22Rv1 (cell line): ENCODE measurements at regions not wholly inside any gene's neighbourhood (a gene's known extent, or its start where the extent isn't known, plus 50 kb on each side); places are given as distances from the start of the nearest gene placed in this dataset.

Experiments
- CTCF ChIP-seq: fragments of 450-650 bp; IDR thresholded peaks from 2 replicates; pipeline ENCODE4 v1.5.1; 2017; ENCODE audit warnings: mild to moderate bottlenecking
- ZFX ChIP-seq: fragments of 450-650 bp; IDR thresholded peaks from 2 replicates; pipeline ENCODE4 v1.6.1; 2017; ENCODE audit warnings: antibody characterized with exemption, borderline replicate concordance

- TF ChIP-seq CTCF (no peak), ZFX (no peak)
Measured at GRCh38 chr9:89991204-89991790, 386.5 kb downstream of the GADD45G start.
